GM23248 (cell line): ENCODE measurements at regions not wholly inside any gene's neighbourhood (a gene's known extent, or its start where the extent isn't known, plus 50 kb on each side); places are given as distances from the start of the nearest gene placed in this dataset.

Source experiments
- EZH2 ChIP-seq: fragments of 200-600 bp; sonication (generic); IDR thresholded peaks from 2 replicates; pipeline ENCODE4 v1.6.1; 2018; ENCODE audit warnings: antibody characterized with exemption, mild to moderate bottlenecking; ENCODE audit not compliant: insufficient read depth, poor library complexity, severe bottlenecking
- EZH2phosphoT487 ChIP-seq: fragments of 200-600 bp; sonication (generic); IDR thresholded peaks from 2 replicates; pipeline ENCODE4 v1.6.1; 2018; ENCODE audit warnings: antibody characterized with exemption, moderate library complexity, mild to moderate bottlenecking, low read depth; ENCODE audit not compliant: insufficient read depth

DNA sequence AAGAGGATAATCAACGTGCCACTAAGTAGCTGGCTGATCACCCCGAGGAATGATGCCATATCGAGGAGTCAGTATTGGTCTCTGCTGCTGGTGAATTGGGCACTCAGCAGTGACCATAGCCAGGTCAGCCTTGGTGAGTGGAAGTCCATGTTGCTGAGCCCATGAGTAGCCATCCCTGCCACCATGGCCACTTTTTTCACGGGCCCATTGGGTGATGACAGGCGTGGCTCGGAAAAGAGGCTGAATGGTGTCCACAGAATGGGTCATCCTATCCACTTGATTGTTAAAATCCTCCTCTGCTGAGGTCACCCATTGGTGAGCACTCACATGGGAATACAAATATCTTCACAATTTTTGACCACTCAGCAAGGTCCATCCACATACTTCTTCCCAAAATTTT, 114.4 kb downstream of the UBE2NL start:
- TF ChIP-seq EZH2phosphoT487 (no peak), EZH2 (no peak)
